Spleen (tissue), 11 donors: ENCODE measurements at regions not wholly inside any gene's neighbourhood (a gene's known extent, or its start where the extent isn't known, plus 50 kb on each side); places are given as distances from the start of the nearest gene placed in this dataset.

Source experiments
- DNase-seq: peaks from one replicate; pipeline ENCODE4 v3.0.0-alpha.2; 2020
- H3K27ac ChIP-seq, 8 donors: fragments of 200-600 bp; sonication (generic) in 7 of 8; 1 replicate in 4 of 8; 2 replicates in 4 of 8; pipeline versions ENCODE4 v1.5.0 to v1.8.0; 2016 to 2021; ENCODE audit warnings: inconsistent platforms in 4 of 8, mild to moderate bottlenecking in 4 of 8, moderate library complexity in 1 of 8
- H3K27me3 ChIP-seq, 7 donors: fragments of 200-600 bp; sonication (generic) in 6 of 7; replicated peaks in 1 of 7; 1 replicate in 4 of 7; 2 replicates in 3 of 7; pipeline versions ENCODE4 v1.5.0 to v1.8.0; 2016 to 2021; ENCODE audit warnings: inconsistent platforms in 3 of 7, mild to moderate bottlenecking in 1 of 7
- H3K36me3 ChIP-seq, 6 donors: fragments of 200-600 bp; sonication (generic) in 5 of 6; 1 replicate in 4 of 6; 2 replicates in 2 of 6; pipeline versions ENCODE4 v1.5.0 to v1.8.0; 2016 to 2021; ENCODE audit warnings: inconsistent platforms in 2 of 6
- H3K4me1 ChIP-seq, 6 donors: fragments of 200-600 bp; sonication (generic) in 5 of 6; 1 replicate in 3 of 6; 2 replicates in 3 of 6; pipeline versions ENCODE4 v1.5.0 to v1.8.0; 2016 to 2021; ENCODE audit warnings: inconsistent platforms in 3 of 6
- H3K4me3 ChIP-seq, 8 donors: fragments of 200-600 bp; sonication (generic) in 7 of 8; 1 replicate in 4 of 8; 2 replicates in 4 of 8; pipeline versions ENCODE4 v1.5.0 to v1.8.0; 2016 to 2021; ENCODE audit warnings: inconsistent platforms in 4 of 8, mild to moderate bottlenecking in 4 of 8, moderate library complexity in 2 of 8
- H3K9me3 ChIP-seq, 8 donors: fragments of 200-600 bp; sonication (generic) in 7 of 8; 1 replicate in 4 of 8; 2 replicates in 4 of 8; pipeline versions ENCODE4 v1.5.0 to v1.8.0; 2016 to 2021; ENCODE audit warnings: inconsistent platforms in 4 of 8
- POLR2A ChIP-seq, 3 donors: fragments of 450-650 bp; IDR thresholded peaks; one replicate each; pipeline ENCODE4 v1.5.1; 2017; ENCODE audit warnings: antibody characterized with exemption in 3 of 3, mild to moderate bottlenecking in 1 of 3
- POLR2AphosphoS5 ChIP-seq, 3 donors: sonication (generic); formaldehyde crosslinking; IDR thresholded peaks; one replicate each; pipeline ENCODE4 v1.5.1; 2017; ENCODE audit warnings: antibody characterized with exemption in 3 of 3
- WGBS, 5 donors: extraction: QIAGEN DNeasy Blood & Tissue Kit in 3 of 5; methylation state at CpG; one replicate each; pipeline versions ENCODE4 v1.1.5 to v1.1.7; 2013 to 2018; 5-methylcytosine and 5-hydroxymethylcytosine counted together
- intact Hi-C: fragments of 100-400 bp; cut with DNase I; formaldehyde crosslinking; loops from one replicate; pipeline ENCODE4 v1.15.0; 2023; ENCODE audit warnings: low total_unique reads
- TF ChIP-seq, protein P1 (sequence below), 11 experiments: fragments of 200-600 bp in 7 of 11; fragments of 450-650 bp in 4 of 11; sonication (generic) in 4 of 11; IDR thresholded peaks in 8 of 11; conservative IDR thresholded peaks in 3 of 11; 1 replicate in 7 of 11; 2 replicates in 4 of 11; pipeline versions ENCODE4 v1.4.0 to v1.8.0; 2016 to 2021; ENCODE audit warnings: antibody characterized with exemption in 11 of 11, inconsistent platforms in 4 of 11, mild to moderate bottlenecking in 1 of 11
- donor health status: healthy with polysubstance abuse.
- donor health status: DM: no; HTN: no; CAD: no; lungs with moderate emphysema.
- donor health status: DM: no; HTN: no; CAD: no.
- donor health status: Bipolar disorder and iron deficiency.
- donor health status: healthy.
- donor health status: DM: no; HTN: no; CAD: no.
- donor health status: DM: yes; HTN: yes; CAD: no.

DNA sequence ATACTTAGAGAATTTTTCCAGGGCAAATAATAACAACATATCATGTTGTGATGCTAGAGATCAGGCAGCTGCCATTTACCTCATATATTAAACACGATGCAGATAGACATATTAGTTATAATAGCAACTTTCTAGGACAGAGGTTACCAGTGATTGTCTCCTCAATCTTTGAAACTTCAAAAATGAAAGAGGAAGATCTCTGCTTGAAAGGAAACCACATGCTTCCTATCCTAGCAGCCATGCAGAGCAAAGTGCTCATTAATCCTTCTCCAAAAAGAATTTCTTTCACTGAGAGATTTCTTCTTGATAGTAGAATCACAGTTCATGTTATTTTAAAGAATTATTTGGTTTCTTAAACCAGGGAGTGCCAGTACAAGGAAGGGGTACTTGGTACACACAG is 317.2 kb downstream of the CPS1 start:
- no peak for TF ChIP-seq POLR2A (IDR thresholded peaks at IDR 0.05)
- TF ChIP-seq, protein P1, sequence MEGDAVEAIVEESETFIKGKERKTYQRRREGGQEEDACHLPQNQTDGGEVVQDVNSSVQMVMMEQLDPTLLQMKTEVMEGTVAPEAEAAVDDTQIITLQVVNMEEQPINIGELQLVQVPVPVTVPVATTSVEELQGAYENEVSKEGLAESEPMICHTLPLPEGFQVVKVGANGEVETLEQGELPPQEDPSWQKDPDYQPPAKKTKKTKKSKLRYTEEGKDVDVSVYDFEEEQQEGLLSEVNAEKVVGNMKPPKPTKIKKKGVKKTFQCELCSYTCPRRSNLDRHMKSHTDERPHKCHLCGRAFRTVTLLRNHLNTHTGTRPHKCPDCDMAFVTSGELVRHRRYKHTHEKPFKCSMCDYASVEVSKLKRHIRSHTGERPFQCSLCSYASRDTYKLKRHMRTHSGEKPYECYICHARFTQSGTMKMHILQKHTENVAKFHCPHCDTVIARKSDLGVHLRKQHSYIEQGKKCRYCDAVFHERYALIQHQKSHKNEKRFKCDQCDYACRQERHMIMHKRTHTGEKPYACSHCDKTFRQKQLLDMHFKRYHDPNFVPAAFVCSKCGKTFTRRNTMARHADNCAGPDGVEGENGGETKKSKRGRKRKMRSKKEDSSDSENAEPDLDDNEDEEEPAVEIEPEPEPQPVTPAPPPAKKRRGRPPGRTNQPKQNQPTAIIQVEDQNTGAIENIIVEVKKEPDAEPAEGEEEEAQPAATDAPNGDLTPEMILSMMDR (IDR thresholded peaks at IDR 0.05 in 8 of 11, conservative IDR thresholded peaks at IDR 0.05 in 3 of 11): no peak
- Histone ChIP-seq H3K4me1 (peaks cover 0 to 5% (median 0%) of the 10 kb centered on the region in 6 donors), H3K27ac (no peak overlapping the region), H3K9me3 (no peaks in the 10 kb centered on the region), H3K36me3 (no peaks in the 10 kb centered on the region), H3K27me3 (no peaks in the 10 kb centered on the region), H3K4me3 (no peak overlapping the region)
- no peak for DNase-seq
- intact Hi-C loops: no loop called here
- WGBS, 5 donors: 26 to 53% (median 31%) methylated on average over 1 of the region's 1 CpG

DNA sequence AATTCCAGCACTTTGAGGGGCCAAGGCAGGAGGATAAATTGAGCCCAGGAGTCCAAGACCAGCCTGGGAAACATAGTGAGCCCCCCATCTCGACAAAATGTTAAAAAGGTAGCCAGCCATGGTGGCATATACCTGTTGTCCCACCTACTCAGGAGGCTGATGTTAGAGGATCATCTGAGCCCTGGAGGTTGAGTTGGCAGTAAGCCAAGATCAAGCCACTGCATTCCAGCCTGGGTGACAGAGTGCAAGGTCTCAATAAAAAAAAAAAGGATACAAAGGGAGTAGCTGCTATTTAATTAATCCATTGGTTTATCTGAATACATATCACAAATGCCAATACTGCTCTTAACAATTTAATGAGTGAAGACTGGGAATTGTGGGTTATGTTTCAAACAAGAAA is 327.8 kb downstream of the CPS1 start:
- Histone ChIP-seq H3K27ac (no peak overlapping the region), H3K4me1 (no peaks in the 10 kb centered on the region), H3K36me3 (no peaks in the 10 kb centered on the region), H3K9me3 (peaks cover 0 to 8% (median 7%) of the 10 kb centered on the region in 8 donors), H3K27me3 (no peaks in the 10 kb centered on the region), H3K4me3 (no peak overlapping the region)
- intact Hi-C loops: no loop called here
- DNase-seq: no peak
- TF ChIP-seq, protein P1 (IDR thresholded peaks at IDR 0.05 in 8 of 11, conservative IDR thresholded peaks at IDR 0.05 in 3 of 11): no peak
- TF ChIP-seq POLR2A (IDR thresholded peaks at IDR 0.05): no peak
- no peak for TF ChIP-seq POLR2AphosphoS5 (IDR thresholded peaks at IDR 0.05)
- WGBS, 5 donors: 58 to 76% (median 69%) methylated on average over 1 of the region's 1 CpG

DNA sequence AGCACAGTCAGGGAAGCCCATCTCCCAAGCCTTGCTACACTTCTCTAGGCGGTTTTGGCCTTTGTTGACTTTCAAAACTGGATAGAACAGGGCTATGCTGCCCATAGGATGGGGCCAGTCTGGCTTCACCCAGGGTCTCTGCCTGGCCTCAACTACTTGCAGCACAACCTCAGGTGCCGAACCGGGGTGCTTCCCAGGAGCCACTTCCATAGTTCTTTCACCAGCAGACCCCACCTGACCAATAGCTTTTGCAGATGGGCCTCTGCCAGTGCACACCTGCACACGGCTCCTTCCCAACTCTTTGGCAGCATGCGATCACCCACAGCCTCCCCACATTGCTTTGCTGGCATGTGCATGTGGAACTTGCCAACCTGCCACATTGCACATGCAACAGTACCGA is 331.6 kb downstream of the CPS1 start:
- Histone ChIP-seq H3K9me3 (peaks cover 0 to 24% (median 14%) of the 10 kb centered on the region in 8 donors), H3K4me3 (no peak overlapping the region), H3K4me1 (no peaks in the 10 kb centered on the region), H3K27ac (no peak overlapping the region), H3K36me3 (no peaks in the 10 kb centered on the region), H3K27me3 (no peaks in the 10 kb centered on the region)
- no peak for DNase-seq
- 82 to 93% (median 87%) methylated on average over 6 of the region's 6 CpGs for WGBS, 5 donors
- intact Hi-C loops: no loop called here
- no peak for TF ChIP-seq POLR2A (IDR thresholded peaks at IDR 0.05)

DNA sequence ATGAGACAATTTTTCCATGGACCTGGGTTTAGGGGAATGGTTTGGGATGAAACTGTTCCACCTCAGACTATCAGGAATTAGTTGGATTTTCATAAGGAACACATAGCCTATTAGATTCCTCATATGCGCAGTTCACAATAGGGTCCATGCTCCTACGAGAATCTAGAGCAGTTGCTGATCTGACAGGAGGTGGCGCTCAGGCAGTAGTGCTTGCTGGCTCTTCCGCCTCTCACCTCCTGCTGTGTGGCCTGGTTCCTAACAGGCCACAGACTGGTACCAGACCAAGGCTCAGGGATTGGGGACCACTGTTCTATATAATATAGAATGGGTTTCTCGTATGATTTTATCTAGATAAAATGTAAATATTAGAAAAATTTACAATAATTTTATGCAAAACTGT is 338.7 kb downstream of the CPS1 start:
- TF ChIP-seq, protein P1 (IDR thresholded peaks at IDR 0.05 in 8 of 11, conservative IDR thresholded peaks at IDR 0.05 in 3 of 11): no peak
- TF ChIP-seq POLR2A (IDR thresholded peaks at IDR 0.05) (no peak), POLR2AphosphoS5 (IDR thresholded peaks at IDR 0.05) (no peak)
- intact Hi-C loops: no loop called here
- DNase-seq: no peak
- 77 to 86% (median 81%) methylated on average over 5 of the region's 5 CpGs for WGBS, 5 donors
- H3K36me3 ChIP-seq: no peaks in the 10 kb centered on the region
- H3K4me1 ChIP-seq: no peaks in the 10 kb centered on the region
- no peak overlapping the region for H3K27ac ChIP-seq
- no peak overlapping the region for H3K4me3 ChIP-seq
- H3K27me3 ChIP-seq: no peaks in the 10 kb centered on the region
- peaks cover 0 to 8% (median under 1%) of the 10 kb centered on the region in 8 donors for H3K9me3 ChIP-seq

DNA sequence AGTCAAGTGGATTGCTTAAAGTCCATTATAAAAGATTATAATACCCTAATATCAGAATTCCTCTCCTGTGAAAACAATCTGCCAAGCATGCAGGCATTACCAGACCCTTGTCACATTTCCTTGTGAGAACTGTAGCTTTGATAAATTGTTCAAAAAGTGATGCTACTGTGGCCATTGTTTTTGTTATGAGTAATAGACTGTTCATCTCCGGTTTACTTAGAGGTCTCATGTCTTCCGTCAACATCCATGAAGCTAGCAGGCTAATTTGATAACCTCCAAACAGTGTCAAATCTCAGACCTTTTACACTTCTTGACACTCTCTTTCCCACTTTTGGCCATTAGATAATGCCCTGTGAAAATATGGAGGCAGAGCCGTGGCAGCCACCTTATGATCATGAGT is 342.7 kb downstream of the CPS1 start:
- intact Hi-C loops: no loop called here
- TF ChIP-seq POLR2A (IDR thresholded peaks at IDR 0.05) (no peak), POLR2AphosphoS5 (IDR thresholded peaks at IDR 0.05) (no peak)
- TF ChIP-seq, protein P1 (IDR thresholded peaks at IDR 0.05 in 8 of 11, conservative IDR thresholded peaks at IDR 0.05 in 3 of 11): no peak
- Histone ChIP-seq H3K27me3 (no peaks in the 10 kb centered on the region), H3K9me3 (no peaks in the 10 kb centered on the region), H3K27ac (no peak overlapping the region), H3K36me3 (no peaks in the 10 kb centered on the region), H3K4me1 (no peaks in the 10 kb centered on the region), H3K4me3 (no peak overlapping the region)
- DNase-seq: no peak
- 65 to 86% (median 74%) methylated on average over 3 of the region's 3 CpGs for WGBS, 5 donors
